Prostate gland (tissue), 2 donors: ENCODE measurements at regions not wholly inside any gene's neighbourhood (a gene's known extent, or its start where the extent isn't known, plus 50 kb on each side); places are given as distances from the start of the nearest gene placed in this dataset.

Source experiments
- DNase-seq: peaks from one replicate; pipeline ENCODE4 v3.0.0-alpha.2; 2019; ENCODE audit warnings: low spot score
- H3K27ac ChIP-seq, 2 donors: fragments of 200-600 bp; sonication (generic); 2 replicates each; pipeline ENCODE4 v1.5.1; 2017 to 2019
- H3K27me3 ChIP-seq: fragments of 200-600 bp; sonication (generic); replicated peaks from 2 replicates; pipeline ENCODE4 v1.5.1; 2019; ENCODE audit not compliant: insufficient read depth
- H3K36me3 ChIP-seq, 2 donors: fragments of 200-600 bp; sonication (generic); 1 replicate in 1 of 2; 2 replicates in 1 of 2; pipeline versions ENCODE4 v1.5.1 to v1.8.1; 2017 to 2019
- H3K4me1 ChIP-seq: fragments of 200-600 bp; sonication (generic); replicated peaks from 2 replicates; pipeline ENCODE4 v1.5.1; 2019
- H3K4me3 ChIP-seq, 2 donors: fragments of 200-600 bp; sonication (generic); 2 replicates each; pipeline ENCODE4 v1.5.1; 2017 to 2019
- H3K9me3 ChIP-seq: fragments of 200-600 bp; sonication (generic); 2 replicates; pipeline ENCODE4 v1.5.1; 2017
- POLR2A ChIP-seq: fragments of 450-650 bp; IDR thresholded peaks from one replicate; pipeline ENCODE4 v1.6.1; 2016; ENCODE audit warnings: antibody characterized with exemption, mild to moderate bottlenecking
- POLR2AphosphoS5 ChIP-seq: sonication (generic); formaldehyde crosslinking; IDR thresholded peaks from one replicate; pipeline ENCODE4 v1.6.1; 2017; ENCODE audit warnings: antibody characterized with exemption
- WGBS: methylation state at CpG from one replicate; pipeline ENCODE4 v1.1.5; 2018; 5-methylcytosine and 5-hydroxymethylcytosine counted together
- intact Hi-C: fragments of 100-400 bp; cut with DNase I; formaldehyde crosslinking; loops from one replicate; pipeline ENCODE4 v1.14.2; 2022
- TF ChIP-seq, protein P1 (sequence below), 4 experiments: fragments of 200-600 bp in 2 of 4; fragments of 450-650 bp in 2 of 4; sonication (generic) in 2 of 4; IDR thresholded peaks; 1 replicate in 3 of 4; 2 replicates in 1 of 4; pipeline ENCODE4 v1.5.1; 2016 to 2019; ENCODE audit warnings: antibody characterized with exemption in 4 of 4, mild to moderate bottlenecking in 2 of 4, moderate library complexity in 2 of 4

DNA sequence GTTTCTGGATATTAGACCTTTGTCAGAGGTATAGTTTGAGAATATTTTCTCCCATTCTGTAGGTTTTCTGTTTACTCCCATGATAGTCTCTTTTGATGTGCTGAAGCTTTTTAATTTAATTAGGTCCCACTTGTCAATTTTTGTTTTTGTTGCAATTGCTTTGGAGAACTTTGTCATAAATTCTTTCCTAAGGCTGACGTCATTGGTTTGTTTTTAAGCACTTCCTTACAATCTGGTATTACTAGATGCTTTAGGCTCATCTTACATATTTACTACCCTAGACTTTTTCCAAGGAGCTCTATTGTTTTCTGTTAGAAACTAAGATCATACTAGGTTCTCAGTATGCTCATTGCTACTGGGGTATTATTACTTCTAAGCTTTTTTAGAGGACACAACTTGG is 806.3 kb downstream of the PDHA2 start:
- no peak for TF ChIP-seq POLR2AphosphoS5
- no peak for TF ChIP-seq POLR2A
- TF ChIP-seq, protein P1, sequence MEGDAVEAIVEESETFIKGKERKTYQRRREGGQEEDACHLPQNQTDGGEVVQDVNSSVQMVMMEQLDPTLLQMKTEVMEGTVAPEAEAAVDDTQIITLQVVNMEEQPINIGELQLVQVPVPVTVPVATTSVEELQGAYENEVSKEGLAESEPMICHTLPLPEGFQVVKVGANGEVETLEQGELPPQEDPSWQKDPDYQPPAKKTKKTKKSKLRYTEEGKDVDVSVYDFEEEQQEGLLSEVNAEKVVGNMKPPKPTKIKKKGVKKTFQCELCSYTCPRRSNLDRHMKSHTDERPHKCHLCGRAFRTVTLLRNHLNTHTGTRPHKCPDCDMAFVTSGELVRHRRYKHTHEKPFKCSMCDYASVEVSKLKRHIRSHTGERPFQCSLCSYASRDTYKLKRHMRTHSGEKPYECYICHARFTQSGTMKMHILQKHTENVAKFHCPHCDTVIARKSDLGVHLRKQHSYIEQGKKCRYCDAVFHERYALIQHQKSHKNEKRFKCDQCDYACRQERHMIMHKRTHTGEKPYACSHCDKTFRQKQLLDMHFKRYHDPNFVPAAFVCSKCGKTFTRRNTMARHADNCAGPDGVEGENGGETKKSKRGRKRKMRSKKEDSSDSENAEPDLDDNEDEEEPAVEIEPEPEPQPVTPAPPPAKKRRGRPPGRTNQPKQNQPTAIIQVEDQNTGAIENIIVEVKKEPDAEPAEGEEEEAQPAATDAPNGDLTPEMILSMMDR (IDR thresholded peaks at IDR 0.05) = no peak
- no peak overlapping the region for H3K4me3 ChIP-seq
- no peak for DNase-seq
- H3K27me3 ChIP-seq = no peaks in the 10 kb centered on the region
- no peaks in the 10 kb centered on the region for H3K36me3 ChIP-seq
- 53% methylated on average over 1 of the region's 1 CpG for WGBS
- intact Hi-C loops = no loop called here
- no peaks in the 10 kb centered on the region for H3K4me1 ChIP-seq
- no peak overlapping the region for H3K27ac ChIP-seq
- H3K9me3 ChIP-seq = no peaks in the 10 kb centered on the region

DNA sequence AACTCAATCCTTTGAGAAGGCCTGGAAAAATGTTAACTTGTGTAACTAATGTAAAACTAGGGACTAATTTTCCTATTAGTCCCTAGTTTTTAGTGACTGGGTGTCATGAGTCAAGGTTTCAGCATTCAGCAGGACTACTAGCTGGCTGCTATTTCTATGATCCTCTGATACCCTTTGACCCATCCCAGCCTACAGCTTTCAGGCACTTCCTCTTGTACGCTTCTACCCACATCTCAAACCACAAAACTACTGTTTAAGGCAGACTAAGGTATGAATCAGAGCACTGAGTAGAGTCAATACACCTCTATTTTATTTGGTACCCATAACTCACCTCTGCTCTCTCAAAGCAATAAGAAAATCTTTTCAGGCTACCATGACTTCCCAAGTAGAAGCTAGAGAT is 809.6 kb downstream of the PDHA2 start:
- WGBS = 64% methylated on average over 1 of the region's 1 CpG
- H3K27me3 ChIP-seq = no peaks in the 10 kb centered on the region
- no peak overlapping the region for H3K4me3 ChIP-seq
- no peak for TF ChIP-seq POLR2A
- TF ChIP-seq, protein P1 (IDR thresholded peaks at IDR 0.05) = no peak
- TF ChIP-seq POLR2AphosphoS5 = no peak
- no peaks in the 10 kb centered on the region for H3K9me3 ChIP-seq
- no peaks in the 10 kb centered on the region for H3K36me3 ChIP-seq
- no peak overlapping the region for H3K27ac ChIP-seq
- H3K4me1 ChIP-seq = no peaks in the 10 kb centered on the region
- no peak for DNase-seq
- intact Hi-C loops = no loop called here

DNA sequence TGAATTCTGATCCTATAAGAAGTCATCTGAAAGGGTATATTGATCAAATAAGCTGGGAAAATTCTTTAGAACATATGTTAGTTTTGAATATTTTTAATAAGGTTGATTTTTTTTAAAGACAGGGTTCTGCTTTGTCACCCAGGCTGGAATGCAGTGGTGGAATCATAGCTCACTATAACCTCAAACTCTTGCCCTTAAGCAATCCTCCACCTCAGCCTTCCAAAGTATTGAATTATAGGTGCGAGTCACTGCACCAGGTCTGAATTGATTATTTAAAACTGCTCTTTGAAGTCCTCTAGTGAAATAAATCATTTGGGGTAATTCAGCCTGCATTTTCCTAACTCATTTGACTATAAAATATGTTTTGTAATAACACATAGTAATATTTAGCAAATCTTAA is 812.3 kb downstream of the PDHA2 start:
- WGBS = 83% methylated on average over 1 of the region's 1 CpG
- no peak for DNase-seq
- H3K9me3 ChIP-seq = no peaks in the 10 kb centered on the region
- H3K4me3 ChIP-seq = no peak overlapping the region
- H3K27me3 ChIP-seq = no peaks in the 10 kb centered on the region
- TF ChIP-seq, protein P1 (IDR thresholded peaks at IDR 0.05) = no peak
- TF ChIP-seq POLR2A (no peak), POLR2AphosphoS5 (no peak)
- intact Hi-C loops = no loop called here
- no peaks in the 10 kb centered on the region for H3K36me3 ChIP-seq
- no peaks in the 10 kb centered on the region for H3K4me1 ChIP-seq
- no peak overlapping the region for H3K27ac ChIP-seq

DNA sequence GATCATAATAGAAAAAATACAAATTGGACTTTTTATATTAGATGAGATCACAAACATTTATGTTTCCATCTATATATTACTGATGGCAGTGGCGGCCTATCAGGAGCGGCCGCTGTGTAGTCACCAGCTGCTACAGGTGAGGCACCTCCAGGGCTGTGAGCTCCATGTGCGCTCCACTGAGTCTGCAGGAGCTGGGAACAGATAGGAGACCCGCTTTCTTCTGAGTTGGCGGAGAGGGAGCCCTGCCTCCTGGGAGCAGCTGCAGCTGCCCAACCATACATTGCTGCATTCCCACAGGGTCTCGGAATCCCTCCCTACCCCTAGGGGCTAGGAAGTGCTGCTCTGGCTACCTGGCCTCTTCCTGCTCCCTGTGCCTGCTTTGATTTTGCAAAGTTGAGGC is 812.9 kb downstream of the PDHA2 start:
- H3K27ac ChIP-seq = no peak overlapping the region
- TF ChIP-seq, protein P1 (IDR thresholded peaks at IDR 0.05) = no peak
- TF ChIP-seq POLR2A = no peak
- no peak for TF ChIP-seq POLR2AphosphoS5
- H3K27me3 ChIP-seq = no peaks in the 10 kb centered on the region
- no peak for DNase-seq
- H3K4me1 ChIP-seq = no peaks in the 10 kb centered on the region
- 94% methylated on average over 7 of the region's 7 CpGs for WGBS
- no peak overlapping the region for H3K4me3 ChIP-seq
- no peaks in the 10 kb centered on the region for H3K9me3 ChIP-seq
- intact Hi-C loops = no loop called here
- H3K36me3 ChIP-seq = no peaks in the 10 kb centered on the region

DNA sequence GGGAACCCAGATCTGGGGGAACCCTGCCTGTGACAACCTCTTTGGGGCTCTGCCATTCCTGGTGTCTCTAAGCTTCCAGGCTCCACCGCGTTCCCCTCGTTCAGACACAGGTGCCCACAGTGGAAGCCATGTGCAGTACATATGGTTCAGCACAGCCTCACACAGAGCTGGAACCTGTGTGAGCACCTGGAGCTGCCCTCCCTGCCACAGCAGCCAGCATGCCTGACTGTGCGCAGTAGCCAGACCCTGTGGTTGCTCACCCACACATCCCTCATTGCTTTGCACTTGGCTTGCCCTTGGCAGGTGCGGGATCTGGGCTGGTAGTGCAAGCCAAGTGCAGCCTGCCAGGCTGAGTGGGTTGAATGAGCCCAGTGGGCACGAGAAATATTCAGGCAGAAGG is 814.2 kb downstream of the PDHA2 start:
- Histone ChIP-seq H3K27me3 (no peaks in the 10 kb centered on the region), H3K4me1 (no peaks in the 10 kb centered on the region), H3K9me3 (no peaks in the 10 kb centered on the region), H3K4me3 (no peak overlapping the region), H3K36me3 (no peaks in the 10 kb centered on the region), H3K27ac (no peak overlapping the region)
- no peak for TF ChIP-seq POLR2AphosphoS5
- TF ChIP-seq POLR2A = no peak
- intact Hi-C loops = no loop called here
- WGBS = 96% methylated on average over 6 of the region's 6 CpGs
- no peak for DNase-seq
